Pulmonary artery endothelial cell (primary cell): ENCODE measurements at regions not wholly inside any gene's neighbourhood (a gene's known extent, or its start where the extent isn't known, plus 50 kb on each side); places are given as distances from the start of the nearest gene placed in this dataset.

Experiments used
- DNase-seq: peaks from one replicate; pipeline ENCODE4 v3.0.0-alpha.2; 2011; ENCODE audit warnings: low read depth, low spot score

DNA sequence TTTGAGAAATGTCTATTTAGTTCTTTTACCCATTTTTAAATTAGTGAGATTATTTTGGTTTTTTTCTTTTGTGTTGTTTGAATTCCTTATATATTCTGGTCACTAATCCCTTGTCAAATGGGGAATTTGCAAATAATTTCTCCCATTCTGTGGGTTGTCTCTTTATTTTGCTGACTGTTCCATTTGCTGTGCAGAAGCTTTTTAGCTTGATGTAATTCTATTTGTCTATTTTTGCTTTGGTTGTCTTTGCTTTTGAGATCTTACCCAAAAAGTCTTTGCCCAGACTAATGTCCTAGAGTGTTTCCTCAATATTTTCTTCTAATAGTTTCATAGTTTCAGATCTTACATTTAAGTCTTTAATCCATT lies 472.9 kb downstream of the TBL1XR1 start:
- DNase-seq = no peak

DNA sequence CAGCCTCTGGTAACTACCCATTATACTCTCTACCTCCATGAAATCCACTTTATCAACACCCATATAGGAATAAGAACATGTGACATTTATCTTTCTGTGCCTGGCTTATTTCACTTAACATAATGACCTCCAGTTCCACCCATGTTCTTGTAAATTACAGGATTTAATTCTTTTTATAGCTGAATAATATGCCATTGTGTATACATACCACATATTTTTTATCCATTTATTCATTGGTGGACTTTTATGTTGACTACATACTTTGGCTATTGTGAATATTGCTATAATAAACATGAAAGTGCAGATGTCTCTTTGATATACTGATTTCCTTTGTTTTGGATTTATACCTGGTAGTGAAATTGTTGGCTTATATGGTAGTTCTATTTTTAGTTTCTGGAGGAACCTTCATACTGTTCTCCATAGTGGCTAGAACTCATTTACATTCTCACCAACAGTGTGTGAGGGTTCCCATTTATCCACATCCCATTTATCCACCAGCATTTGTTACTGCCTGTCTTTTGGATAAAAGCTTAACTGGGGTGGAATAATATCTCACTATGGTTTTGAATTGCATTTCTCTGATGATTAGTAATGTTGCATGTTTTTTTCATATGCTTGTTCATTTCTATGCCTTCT lies 473.4 kb downstream of the TBL1XR1 start:
- DNase-seq = no peak

DNA sequence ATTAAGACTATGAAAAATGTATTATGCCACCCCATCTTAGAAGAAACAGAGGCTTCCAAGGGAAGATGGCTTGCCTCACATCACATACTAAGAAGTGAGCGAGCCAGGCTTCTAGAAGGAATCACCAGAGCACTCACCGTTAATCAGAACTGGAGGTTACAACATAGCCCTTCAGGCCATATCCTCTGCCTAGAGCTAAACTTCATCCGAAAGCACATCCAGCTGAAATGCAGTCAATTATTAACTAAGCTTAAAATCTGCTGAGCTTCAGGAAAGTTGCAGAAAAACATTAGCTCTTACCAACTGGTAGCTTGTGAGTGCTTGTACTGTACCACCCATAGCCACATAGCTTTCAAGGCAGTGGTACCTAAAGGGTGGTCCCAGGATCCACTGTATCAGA lies 483.2 kb downstream of the TBL1XR1 start:
- DNase-seq = no peak

GRCh38 chr3:176712191-176712590 lies 485.1 kb downstream of the TBL1XR1 start:
- DNase-seq = no peak

DNA sequence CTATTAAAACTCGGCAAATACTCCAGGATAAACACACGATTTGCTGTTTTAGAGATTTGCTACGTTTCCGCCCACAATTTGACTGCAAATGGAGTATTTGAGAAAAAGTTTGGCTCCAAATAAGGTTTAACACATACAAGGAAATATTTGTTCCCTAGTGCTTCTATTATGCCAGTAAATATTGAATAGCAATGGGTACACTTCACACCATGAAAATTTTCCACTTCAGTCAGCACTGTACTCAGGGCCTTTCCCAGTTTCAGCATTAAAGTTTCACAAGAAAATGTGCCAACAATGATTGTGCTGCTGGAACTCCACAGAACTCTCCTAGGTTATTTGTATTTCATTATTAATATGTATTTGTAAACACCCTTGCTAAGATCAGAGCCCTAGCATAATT lies 498.0 kb downstream of the TBL1XR1 start:
- DNase-seq = no peak

- no peak for DNase-seq
Observed at GRCh38 chr3:176697284-176697889, 499.9 kb downstream of the TBL1XR1 start.

DNA sequence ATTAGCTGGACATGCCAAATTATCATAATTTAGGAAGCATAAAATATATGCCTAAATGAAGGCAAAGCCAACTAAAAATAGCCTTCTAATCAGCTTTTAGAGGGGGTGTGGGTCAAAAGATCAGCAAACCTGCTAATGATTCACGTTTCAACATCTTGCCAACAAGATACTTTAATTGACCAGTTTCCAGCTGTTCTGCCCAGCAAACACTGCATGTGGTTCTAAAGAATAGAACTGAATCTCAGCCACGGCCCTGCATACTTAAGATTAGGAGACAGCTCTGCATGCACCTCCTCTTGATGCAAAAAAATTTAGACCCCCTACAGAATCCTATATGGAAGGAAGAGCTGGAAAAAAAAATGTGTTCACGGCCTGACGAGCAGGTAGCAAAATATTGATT lies 500.5 kb downstream of the TBL1XR1 start:
- no peak for DNase-seq

DNA sequence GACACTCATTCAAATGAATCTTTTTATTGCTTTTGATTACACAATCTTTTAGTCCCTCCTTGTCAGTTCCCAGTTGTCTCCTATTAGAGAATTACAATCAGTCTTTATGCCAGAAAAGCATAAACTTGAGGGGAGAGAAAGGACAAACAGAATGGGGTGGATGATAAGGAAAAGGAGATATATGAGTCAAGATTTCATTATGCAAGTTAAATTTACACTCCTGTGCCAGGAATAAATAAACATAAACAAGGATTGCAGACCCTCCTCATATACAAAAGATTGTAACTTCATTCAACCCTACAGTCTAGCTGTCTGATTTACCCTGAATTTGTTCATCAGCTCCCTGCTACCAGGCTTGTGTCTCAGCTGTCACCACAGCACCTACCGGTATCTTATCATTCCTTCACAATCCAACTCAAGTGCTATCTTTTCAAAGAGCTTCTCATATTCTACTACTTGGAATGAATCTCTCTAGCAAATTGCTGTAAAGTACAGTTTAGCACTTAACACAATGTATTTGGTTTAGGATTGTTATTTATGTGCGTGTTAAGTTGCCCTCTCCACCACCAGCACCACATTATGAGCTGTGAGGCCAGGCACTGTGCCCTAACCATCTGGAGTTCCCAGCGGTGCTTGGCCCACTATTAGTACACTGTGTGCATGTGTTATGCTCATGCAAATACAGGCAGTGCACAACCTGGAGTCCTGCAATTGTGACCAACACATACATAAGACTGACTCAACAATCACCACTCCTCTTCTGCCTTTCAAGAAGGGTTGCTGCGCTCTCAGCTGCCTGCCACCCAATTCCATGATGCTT lies 504.1 kb downstream of the TBL1XR1 start:
- DNase-seq = no peak

DNA sequence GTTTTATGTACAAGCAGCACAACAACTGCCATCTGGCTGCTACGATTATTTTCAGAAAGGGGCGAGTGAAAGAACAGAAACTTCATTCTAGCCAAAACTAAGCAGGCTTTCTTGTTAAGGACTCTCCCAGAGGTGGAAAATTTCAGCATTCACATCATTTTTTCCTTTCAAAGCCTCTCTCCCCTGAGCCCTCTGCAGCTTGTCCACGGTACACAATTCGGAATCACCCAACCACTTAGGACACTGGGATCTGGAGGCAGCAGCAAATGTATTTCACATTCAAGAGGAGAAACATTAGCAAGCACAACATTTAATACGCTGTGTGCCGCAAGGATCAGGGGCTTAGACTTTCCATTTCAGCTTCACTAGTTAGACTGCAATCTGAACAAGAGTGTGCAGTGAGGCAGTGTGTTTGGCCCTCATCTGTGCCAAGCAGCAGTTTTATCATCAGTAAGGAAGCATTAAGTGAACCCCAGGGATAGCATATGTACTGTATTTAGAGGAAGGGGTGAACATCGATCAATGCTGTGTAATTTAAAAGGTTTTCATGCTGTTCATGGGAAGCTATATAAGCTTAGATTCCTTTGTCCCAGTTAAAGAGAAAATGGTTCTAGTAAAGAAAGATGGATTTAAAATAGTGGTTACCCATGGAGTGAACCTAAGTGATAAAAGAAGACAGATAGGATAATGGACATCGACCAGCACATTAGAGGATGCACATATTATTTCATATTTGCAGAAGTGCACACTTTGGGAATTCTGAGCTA lies 504.9 kb downstream of the TBL1XR1 start:
- DNase-seq = no peak

DNA sequence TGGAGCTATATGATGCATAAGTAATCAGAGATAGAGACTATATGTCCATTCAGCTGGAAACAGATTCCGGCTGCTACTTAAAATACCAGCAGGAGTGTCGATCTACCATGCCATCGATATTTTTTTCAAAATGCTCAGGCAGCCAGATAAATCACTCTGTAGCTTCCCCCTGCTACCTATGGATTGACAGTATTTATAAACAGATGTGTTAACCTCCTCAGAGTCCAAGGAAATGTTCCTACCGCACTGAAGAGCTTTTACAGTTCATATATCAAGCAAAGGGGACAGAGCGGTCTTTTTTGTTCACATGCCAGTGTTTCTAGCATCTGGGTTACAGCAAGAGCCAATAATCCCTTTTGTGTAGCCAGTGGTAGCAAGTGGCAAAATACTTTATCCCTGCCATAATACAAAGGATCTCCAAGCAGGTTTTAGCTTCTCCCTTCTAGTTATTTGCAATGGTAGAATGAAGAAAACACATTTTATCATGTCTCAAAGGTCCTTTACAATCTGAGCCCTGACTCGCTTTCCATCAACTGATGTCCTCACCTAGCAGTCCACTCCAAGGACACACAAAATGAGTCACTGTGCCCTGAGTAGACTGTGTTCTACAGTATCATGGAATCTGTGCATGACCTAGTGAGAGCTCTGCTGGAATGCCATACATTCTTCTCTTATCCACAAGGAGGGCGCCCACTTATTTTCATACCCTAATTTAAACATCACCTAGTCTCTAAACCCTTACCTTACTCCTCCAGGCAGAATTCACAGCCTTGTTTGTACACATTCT lies 507.0 kb downstream of the TBL1XR1 start:
- no peak for DNase-seq

DNA sequence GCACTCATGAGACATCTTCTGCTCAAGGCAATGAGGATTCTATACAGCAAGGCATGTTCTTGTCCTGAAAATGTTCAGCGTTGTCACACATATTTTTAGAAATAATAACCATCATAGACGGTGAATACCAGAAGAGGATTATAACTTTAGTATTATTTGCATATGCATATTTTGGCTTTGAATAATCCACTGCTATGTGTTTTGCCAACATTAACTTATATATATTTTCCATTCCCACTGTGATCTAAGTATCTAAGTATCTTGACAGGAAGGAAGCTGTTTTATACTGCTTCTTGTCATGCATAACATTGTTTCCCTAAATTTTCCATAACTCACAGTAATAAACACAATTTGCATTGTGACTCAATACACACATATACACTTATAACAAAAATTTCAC lies 509.5 kb downstream of the TBL1XR1 start:
- no peak for DNase-seq

DNA sequence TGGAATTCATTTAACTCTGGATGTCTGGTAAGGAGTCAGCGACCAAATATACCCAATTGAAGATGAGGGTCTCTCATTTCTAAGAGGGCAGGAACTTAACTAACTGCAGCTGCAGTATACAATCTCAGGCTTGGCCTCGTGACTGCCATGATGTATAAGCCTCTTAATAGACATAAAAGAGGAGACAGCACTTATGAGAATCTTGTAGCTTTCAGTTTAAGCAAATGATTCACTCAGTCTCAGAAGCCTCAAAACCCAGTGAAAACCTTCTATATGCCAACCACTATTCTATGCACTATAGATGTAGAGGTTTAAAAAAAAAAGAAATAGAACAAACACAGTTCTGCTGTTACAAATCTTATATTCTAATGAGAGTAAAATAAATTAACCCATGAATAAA lies 513.9 kb downstream of the TBL1XR1 start:
- DNase-seq = no peak

GRCh38 chr3:176663837-176664831 lies 533.1 kb downstream of the TBL1XR1 start:
- peak; percentile 26 for DNase-seq

DNA sequence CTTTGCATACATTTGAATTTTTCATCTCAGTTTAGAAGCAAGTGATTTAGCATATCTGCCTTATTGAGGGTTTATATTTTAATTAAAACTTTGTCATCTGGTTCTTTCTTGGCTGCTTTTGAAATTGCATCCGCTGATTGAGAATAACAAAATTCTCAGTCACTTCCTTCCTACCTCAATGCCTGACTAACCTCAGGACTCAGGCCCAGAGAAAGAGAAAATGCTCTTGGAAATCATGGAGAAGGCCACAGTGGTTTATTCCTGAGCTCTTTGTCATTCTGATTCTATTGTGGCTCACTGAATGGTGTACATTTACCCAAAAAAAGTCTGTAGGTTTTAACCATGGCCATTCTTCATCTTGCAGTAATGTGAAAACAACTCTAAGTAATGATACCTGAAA lies 533.9 kb downstream of the TBL1XR1 start:
- peak; percentile 30 for DNase-seq

GRCh38 chr3:176661432-176661964 lies 535.8 kb downstream of the TBL1XR1 start:
- DNase-seq = no peak

DNA sequence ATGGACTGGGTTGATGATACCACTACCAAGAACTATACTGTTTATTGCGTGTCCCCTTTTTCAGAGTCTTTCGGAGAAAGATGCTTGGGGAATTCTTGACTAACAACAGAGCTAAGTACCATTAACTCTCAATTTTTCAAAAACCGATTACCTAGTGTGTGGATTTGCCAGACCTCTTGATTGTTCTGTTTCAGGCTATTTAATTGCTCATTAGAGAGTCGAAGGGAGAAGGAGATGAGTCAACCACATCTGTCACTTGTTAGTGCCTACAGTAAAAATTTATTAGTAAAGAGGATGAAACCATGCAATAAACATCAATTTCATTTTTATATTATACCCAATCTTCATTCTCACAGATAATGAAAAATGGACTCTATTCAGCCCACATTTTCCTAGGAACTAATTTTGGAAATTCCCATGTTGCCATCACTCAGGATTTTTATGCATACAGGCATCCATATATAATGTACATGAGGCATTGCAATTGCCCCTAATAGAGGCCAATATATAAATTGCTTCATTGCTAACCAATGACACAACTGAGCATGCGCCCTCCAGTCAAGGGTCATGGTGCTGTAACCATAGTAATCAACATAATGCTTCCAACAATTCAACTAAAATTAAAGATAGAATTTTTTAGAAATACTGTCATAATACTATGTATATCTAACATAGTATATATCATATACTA lies 541.7 kb downstream of the TBL1XR1 start:
- no peak for DNase-seq

GRCh38 chr3:176651622-176652021 lies 545.7 kb downstream of the TBL1XR1 start:
- no peak for DNase-seq

- no peak for DNase-seq
Observed at GRCh38 chr3:176650478-176650877, 546.8 kb downstream of the TBL1XR1 start.

- no peak for DNase-seq
Observed at GRCh38 chr3:176647987-176648386, 549.3 kb downstream of the TBL1XR1 start.
